ENCODE measurements at regions not wholly inside any gene's neighbourhood (a gene's known extent, or its start where the extent isn't known, plus 50 kb on each side); places are given as distances from the start of the nearest gene placed in this dataset.

DNA sequence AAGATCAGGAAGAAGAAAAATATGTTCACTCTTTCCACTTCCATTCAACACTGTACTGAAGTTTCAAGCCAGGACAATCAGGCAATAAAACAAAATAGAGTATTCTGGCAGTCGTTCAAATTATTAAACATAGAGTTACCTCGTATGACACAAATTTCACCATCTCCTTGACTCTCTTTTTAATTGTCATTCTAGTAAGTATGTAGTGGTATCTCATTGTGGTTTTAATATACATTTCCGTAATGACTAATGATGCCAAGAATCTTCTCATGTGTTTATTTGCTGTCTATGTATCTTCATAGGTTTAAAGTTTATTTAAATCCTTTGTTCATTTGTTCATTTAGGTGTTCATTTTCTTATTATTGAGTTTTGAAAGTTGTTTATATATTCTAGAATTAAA is 352.2 kb downstream of the IDS start:
- FAIRE-seq (no peak), DNase-seq (ENCODE audit: low read depth) (peak; percentile 48)
- no peaks in the 10 kb centered on the region for H3K27me3 ChIP-seq (ENCODE audit: control insufficient read depth, insufficient read depth, low read length)
- no peaks in the 10 kb centered on the region for H3K36me3 ChIP-seq (ENCODE audit: control insufficient read depth, insufficient read depth, low read length)
- H3K4me3 ChIP-seq (ENCODE audit: low read depth, low read length): no peak overlapping the region
- TF ChIP-seq, protein P1, sequence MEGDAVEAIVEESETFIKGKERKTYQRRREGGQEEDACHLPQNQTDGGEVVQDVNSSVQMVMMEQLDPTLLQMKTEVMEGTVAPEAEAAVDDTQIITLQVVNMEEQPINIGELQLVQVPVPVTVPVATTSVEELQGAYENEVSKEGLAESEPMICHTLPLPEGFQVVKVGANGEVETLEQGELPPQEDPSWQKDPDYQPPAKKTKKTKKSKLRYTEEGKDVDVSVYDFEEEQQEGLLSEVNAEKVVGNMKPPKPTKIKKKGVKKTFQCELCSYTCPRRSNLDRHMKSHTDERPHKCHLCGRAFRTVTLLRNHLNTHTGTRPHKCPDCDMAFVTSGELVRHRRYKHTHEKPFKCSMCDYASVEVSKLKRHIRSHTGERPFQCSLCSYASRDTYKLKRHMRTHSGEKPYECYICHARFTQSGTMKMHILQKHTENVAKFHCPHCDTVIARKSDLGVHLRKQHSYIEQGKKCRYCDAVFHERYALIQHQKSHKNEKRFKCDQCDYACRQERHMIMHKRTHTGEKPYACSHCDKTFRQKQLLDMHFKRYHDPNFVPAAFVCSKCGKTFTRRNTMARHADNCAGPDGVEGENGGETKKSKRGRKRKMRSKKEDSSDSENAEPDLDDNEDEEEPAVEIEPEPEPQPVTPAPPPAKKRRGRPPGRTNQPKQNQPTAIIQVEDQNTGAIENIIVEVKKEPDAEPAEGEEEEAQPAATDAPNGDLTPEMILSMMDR (IDR thresholded peaks at IDR 0.05; ENCODE audit: insufficient read depth, low read length, severe bottlenecking): no peak

DNA sequence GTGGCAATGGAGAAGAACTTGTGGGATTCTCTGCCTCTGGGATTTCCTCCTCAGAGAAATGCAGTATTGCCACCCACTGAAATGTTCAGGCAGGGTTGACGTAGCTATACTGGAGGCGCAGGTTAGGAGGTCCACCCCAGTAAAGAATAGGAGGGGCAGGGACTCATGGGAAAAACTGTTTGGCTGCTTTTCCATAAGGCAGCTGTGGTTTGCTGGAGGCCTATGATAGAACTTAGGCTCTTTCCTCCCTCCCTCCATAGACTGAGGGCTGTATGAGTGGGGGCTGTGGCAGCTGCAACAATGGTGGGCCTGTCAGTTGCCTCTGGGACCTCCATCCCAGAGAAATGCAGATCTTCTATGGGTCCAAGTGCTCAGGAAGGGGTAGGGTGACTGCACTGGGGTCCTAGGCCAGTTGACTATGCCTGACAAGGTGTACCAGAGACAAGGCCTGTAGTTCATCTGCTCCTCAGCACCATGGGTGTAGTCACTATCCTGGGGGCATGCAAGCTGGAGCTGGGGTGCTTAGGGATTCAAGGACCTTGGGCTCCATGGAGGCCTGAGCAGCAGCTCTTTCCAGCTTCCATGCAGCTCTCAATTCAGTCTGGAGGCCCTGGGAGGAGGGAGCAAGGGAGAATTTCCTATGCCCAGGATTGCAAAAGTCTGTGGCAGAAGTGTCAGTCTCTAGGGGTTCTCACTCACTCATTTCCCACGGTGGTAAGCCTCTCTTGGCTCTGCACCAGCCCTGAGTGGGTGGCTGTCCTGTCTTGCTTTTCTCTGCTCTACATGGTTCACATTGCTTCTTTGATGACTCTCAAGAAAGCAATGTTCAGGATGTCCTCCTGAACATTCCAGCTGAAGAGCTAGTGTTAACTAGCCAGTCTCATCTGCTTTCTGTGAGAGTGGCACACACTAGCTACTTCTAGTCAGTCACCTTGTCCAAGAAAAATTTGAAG is 353.0 kb downstream of the IDS start:
- TF ChIP-seq, protein P1 (IDR thresholded peaks at IDR 0.05; ENCODE audit: insufficient read depth, low read length, severe bottlenecking): no peak
- Histone ChIP-seq H3K27me3 (ENCODE audit: control insufficient read depth, insufficient read depth, low read length) (no peaks in the 10 kb centered on the region), H3K36me3 (ENCODE audit: control insufficient read depth, insufficient read depth, low read length) (no peaks in the 10 kb centered on the region), H3K4me3 (ENCODE audit: low read depth, low read length) (no peak overlapping the region)
- DNase-seq (ENCODE audit: low read depth): peak; percentile 80
- FAIRE-seq: peak; percentile 73

DNA sequence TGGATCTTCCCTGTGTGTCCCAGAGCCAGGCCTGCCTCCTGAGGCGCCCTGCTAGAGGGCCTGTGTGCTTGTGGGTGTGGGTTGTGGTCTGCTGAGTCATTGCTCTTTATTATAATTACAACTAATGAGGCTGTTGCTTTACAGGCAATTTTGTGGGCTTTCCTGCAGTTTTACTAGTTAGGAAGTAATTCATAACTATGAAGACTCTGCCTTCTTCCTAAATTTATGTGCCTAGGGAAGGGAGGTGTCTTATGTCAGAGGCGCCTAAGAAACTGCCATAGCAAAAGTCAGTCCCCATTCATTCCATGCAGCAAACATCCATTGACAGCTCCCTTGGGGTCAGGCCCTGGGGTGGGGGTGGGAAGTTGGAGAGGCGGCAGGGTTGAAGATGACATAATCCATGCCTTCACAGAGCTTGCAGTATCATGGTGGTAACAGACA is 359.2 kb downstream of the IDS start:
- no peak for FAIRE-seq
- no peak for DNase-seq (ENCODE audit: low read depth)
- Histone ChIP-seq H3K27me3 (ENCODE audit: control insufficient read depth, insufficient read depth, low read length) (no peaks in the 10 kb centered on the region), H3K4me3 (ENCODE audit: low read depth, low read length) (no peak overlapping the region), H3K36me3 (ENCODE audit: control insufficient read depth, insufficient read depth, low read length) (no peaks in the 10 kb centered on the region)
- TF ChIP-seq, protein P1 (IDR thresholded peaks at IDR 0.05; ENCODE audit: insufficient read depth, low read length, severe bottlenecking): no peak

DNA sequence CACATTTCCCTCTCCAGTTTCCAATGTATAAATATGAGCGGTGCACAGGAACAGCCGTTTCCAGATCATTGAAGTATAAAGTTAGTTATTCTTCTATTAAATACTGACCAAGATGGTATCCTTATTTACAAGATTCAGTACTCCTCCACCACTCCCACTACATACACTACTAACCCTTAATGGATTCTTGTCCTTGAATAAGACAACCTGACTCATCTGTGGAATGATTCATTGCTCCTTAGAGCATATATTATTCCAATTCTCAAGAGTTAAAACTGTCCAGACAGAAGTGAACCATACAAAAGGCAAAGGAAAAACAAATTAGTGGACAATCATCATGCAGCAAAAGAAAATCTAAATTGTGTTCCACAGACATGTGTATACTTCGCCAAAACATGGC is 373.3 kb downstream of the IDS start:
- TF ChIP-seq, protein P1 (IDR thresholded peaks at IDR 0.05; ENCODE audit: insufficient read depth, low read length, severe bottlenecking): no peak
- Histone ChIP-seq H3K4me3 (ENCODE audit: low read depth, low read length) (no peak overlapping the region), H3K36me3 (ENCODE audit: control insufficient read depth, insufficient read depth, low read length) (no peaks in the 10 kb centered on the region), H3K27me3 (ENCODE audit: control insufficient read depth, insufficient read depth, low read length) (no peaks in the 10 kb centered on the region)
- DNase-seq (ENCODE audit: low read depth): peak; percentile 76
- no peak for FAIRE-seq

DNA sequence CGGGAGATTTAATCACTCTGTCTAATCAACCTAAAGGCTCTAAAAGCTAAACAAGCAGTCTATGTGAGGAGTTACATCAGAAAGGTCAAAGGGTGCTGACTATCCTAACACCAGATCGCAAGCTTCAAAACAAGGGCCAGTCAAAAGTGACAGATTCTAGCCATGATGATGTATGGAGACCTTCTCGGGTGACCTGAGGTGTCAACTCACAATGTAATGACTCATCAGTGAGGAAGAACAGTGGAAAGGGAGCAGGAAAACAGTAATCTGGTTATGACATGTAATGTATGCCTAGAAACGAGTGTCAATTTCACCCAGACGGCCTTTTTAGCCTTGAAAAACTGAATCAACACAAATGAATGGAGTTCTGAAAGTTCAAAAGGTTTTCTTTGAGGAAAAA is 375.3 kb downstream of the IDS start:
- FAIRE-seq (no peak), DNase-seq (ENCODE audit: low read depth) (peak; percentile 73)
- Histone ChIP-seq H3K36me3 (ENCODE audit: control insufficient read depth, insufficient read depth, low read length) (no peaks in the 10 kb centered on the region), H3K27me3 (ENCODE audit: control insufficient read depth, insufficient read depth, low read length) (no peaks in the 10 kb centered on the region), H3K4me3 (ENCODE audit: low read depth, low read length) (no peak overlapping the region)
- TF ChIP-seq, protein P1 (IDR thresholded peaks at IDR 0.05; ENCODE audit: insufficient read depth, low read length, severe bottlenecking): no peak

Measured in bronchial epithelial cell (primary cell).